Transverse colon (tissue), 1 donor: ENCODE measurements at regions not wholly inside any gene's neighbourhood (a gene's known extent, or its start where the extent isn't known, plus 50 kb on each side); places are given as distances from the start of the nearest gene placed in this dataset.

ENCODE experiments used
- EP300 ChIP-seq: sonication (generic); formaldehyde crosslinking; IDR thresholded peaks from one replicate; pipeline ENCODE4 v1.6.1; 2017; ENCODE audit warnings: antibody characterized with exemption, low read depth
- POLR2A ChIP-seq: fragments of 450-650 bp; IDR thresholded peaks from one replicate; pipeline ENCODE4 v1.6.1; 2016; ENCODE audit warnings: antibody characterized with exemption, mild to moderate bottlenecking, moderate library complexity

DNA sequence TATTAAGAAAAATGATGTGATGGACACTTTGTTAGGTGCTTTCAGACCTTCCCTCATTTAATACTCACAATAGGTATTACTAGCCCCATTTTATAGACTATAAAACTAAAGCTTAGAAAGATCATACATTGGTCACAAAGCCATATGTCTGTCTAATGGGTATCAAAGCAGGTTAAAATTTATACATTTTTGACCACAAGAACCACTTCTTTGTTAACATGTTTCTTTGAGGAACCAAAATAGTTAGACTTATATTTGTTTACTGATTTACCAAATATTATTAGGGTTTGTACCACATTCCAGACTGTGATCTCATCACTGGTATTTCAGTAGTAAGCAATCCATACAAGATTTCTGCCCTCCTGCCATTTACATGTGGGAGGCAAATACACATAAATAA lies 363.3 kb downstream of the NAF1 start:
- no peak for TF ChIP-seq POLR2A
- no peak for TF ChIP-seq EP300
